Renal cortical epithelial cell (primary cell): ENCODE measurements at regions not wholly inside any gene's neighbourhood (a gene's known extent, or its start where the extent isn't known, plus 50 kb on each side); places are given as distances from the start of the nearest gene placed in this dataset.

Source experiments
- DNase-seq: peaks from one replicate; pipeline ENCODE4 v3.0.0-alpha.2; 2011; ENCODE audit warnings: low read depth

- no peak for DNase-seq
These were observed 105.4 kb upstream of the SPRED2 start for GRCh38 chr2:65537651-65538385.

- DNase-seq: no peak
These were observed 104.2 kb upstream of the SPRED2 start for GRCh38 chr2:65536596-65536995.

GRCh38 chr2:65532937-65533336 is 100.5 kb upstream of the SPRED2 start:
- DNase-seq: no peak

- DNase-seq: no peak
These were observed 99.9 kb upstream of the SPRED2 start for GRCh38 chr2:65532326-65532725.

GRCh38 chr2:65530547-65531320 is 98.3 kb upstream of the SPRED2 start:
- no peak for DNase-seq

GRCh38 chr2:65529419-65529818 is 97.0 kb upstream of the SPRED2 start:
- DNase-seq: no peak

GRCh38 chr2:65528241-65528574 is 95.8 kb upstream of the SPRED2 start:
- no peak for DNase-seq

- no peak for DNase-seq
These were observed 95.2 kb upstream of the SPRED2 start for GRCh38 chr2:65527451-65528240.

GRCh38 chr2:65525616-65526231 is 93.3 kb upstream of the SPRED2 start:
- DNase-seq: no peak

- no peak for DNase-seq
These were observed 90.5 kb upstream of the SPRED2 start for GRCh38 chr2:65522922-65523321.

GRCh38 chr2:65518751-65519150 is 86.4 kb upstream of the SPRED2 start:
- DNase-seq: no peak

- no peak for DNase-seq
These were observed 82.3 kb upstream of the SPRED2 start for GRCh38 chr2:65514555-65515195.

GRCh38 chr2:65512783-65513182 is 80.4 kb upstream of the SPRED2 start:
- no peak for DNase-seq

GRCh38 chr2:65511306-65511705 is 78.9 kb upstream of the SPRED2 start:
- DNase-seq: no peak

- no peak for DNase-seq
These were observed 75.8 kb upstream of the SPRED2 start for GRCh38 chr2:65508225-65508624.

GRCh38 chr2:65507102-65508069 is 75.0 kb upstream of the SPRED2 start:
- DNase-seq: no peak

GRCh38 chr2:65504814-65505697 is 72.7 kb upstream of the SPRED2 start:
- DNase-seq: no peak

GRCh38 chr2:65504201-65504600 is 71.8 kb upstream of the SPRED2 start:
- no peak for DNase-seq

GRCh38 chr2:65503746-65504145 is 71.3 kb upstream of the SPRED2 start:
- no peak for DNase-seq

- no peak for DNase-seq
These were observed 69.4 kb upstream of the SPRED2 start for GRCh38 chr2:65501836-65502235.
